HS-27A (cell line): ENCODE measurements at regions not wholly inside any gene's neighbourhood (a gene's known extent, or its start where the extent isn't known, plus 50 kb on each side); places are given as distances from the start of the nearest gene placed in this dataset.
"Not testable (repeated sequence)": the region's sequence is repeated elsewhere in the genome, so short reads cannot be mapped to it uniquely, and the experiment has no call there.

Source experiments
- DNase-seq: peaks from one replicate; pipeline ENCODE4 v3.0.0-alpha.2; 2012; ENCODE audit warnings: low read depth, missing footprints

GRCh38 chr20:4468114-4468513 is 218.1 kb upstream of the PRNP start:
- DNase-seq = no peak

GRCh38 chr20:4465855-4466545 is 216.9 kb upstream of the ADRA1D start:
- no peak for DNase-seq

- DNase-seq = no peak
These were observed 216.1 kb upstream of the ADRA1D start for GRCh38 chr20:4465212-4465611.

DNA sequence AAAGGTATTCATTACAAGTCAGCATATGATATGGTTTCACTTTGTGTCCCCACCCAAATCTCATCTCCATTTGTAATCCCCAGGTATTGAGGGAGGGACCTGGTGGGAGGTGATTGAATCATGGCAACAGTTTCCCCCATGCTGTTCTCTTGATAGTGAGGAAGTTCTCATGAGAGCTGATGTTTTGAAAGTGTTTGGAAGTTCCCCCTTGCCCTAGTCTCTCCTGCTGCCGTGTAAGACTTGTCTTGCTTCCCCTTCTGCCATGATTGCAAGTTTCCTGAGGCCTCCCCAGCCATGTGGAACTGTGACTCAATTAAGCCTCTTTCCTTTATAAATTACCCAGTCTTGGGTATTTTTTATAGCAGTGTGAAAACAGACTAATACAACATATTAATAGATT is 213.7 kb upstream of the ADRA1D start:
- DNase-seq = not testable (repeated sequence)

DNA sequence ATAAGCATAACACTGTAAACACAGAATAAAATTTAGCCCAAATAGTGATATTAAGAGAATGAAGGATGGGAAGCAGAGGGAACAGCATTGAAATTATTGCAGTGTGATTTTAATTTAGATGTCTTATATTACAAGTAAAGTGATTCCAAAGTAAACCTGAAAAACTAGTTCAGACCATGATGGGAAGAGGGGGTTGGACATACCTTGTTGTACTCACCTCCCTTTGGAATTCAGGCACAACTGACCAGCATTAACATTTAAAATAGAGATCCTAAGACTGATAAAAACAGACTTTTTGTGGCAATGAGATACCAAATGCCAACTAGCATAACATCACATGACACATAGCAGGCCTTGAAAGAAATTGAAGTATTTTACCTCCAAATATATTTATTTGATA is 210.0 kb upstream of the ADRA1D start:
- no peak for DNase-seq

- DNase-seq = no peak
These were observed 208.8 kb upstream of the ADRA1D start for GRCh38 chr20:4457566-4458543.

DNA sequence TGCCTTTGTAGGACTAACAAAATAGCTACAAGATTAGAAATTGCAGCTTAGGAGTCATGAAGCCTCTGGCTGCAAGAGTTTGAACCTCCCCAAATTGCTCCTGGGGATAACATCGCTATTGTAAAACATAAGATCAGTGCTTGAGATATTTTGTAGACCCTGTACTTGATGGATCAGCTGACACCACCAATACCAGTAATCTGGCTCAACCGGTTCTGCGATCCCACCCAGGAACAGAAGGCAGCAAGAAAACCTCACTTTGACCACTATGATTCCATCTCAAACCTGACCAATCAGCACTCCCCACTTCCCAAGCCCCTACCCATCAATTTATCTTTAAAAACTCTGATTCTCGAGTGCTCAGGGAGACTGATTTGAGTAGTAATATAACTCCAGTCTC is 206.9 kb upstream of the ADRA1D start:
- DNase-seq = no peak

DNA sequence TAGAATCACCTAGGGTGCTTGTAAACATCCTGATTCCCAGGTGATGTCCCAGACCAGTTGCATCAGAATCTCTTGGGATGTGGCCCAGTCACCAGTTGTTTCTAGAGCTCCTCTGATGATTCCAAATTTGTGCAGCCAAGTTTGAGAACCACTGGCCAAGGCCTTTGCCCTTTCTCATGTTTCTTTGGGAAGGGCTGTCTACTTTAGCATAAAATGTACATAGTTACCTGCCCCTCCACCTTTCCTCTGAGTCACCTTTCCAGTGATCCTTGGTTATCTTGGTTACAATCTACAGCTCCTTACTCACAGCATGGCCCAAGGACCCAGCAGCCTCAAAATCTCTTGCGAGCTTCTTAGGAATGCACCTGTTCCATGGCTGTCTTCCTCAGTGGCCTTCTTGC is 206.2 kb upstream of the ADRA1D start:
- DNase-seq = no peak

GRCh38 chr20:4454111-4454510 is 205.0 kb upstream of the ADRA1D start:
- DNase-seq = no peak

- DNase-seq = no peak
These were observed 204.3 kb upstream of the ADRA1D start for GRCh38 chr20:4453359-4453758.

DNA sequence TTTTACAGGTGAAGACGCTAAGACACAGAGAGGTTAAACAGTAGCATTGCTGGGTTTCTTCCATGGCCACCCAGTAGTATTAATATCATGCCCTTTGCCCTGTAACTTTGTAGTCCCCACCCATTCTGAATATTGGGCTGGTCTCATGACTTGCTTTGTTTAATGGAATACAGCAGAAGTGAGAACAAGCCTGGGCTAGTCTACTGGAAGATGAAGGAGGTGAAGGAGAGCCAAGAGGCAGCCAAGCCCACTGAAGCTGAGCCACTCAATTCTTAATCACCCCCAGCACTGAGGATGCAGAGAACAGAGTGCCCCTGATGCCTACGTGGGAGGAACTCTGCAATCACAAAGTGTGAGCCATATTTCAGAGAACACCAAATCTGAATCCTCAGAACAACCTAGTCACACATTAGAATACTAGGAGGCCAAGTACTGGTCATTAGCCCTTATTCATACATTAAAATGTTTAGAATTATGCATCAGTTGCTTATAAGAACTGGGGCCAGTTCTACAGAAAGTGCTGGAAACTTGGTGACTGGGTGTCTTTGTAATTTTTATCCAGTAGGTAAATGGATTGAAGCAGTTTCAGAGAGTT is 202.5 kb upstream of the ADRA1D start:
- no peak for DNase-seq

- DNase-seq = no peak
These were observed 201.0 kb upstream of the ADRA1D start for GRCh38 chr20:4449957-4450715.

DNA sequence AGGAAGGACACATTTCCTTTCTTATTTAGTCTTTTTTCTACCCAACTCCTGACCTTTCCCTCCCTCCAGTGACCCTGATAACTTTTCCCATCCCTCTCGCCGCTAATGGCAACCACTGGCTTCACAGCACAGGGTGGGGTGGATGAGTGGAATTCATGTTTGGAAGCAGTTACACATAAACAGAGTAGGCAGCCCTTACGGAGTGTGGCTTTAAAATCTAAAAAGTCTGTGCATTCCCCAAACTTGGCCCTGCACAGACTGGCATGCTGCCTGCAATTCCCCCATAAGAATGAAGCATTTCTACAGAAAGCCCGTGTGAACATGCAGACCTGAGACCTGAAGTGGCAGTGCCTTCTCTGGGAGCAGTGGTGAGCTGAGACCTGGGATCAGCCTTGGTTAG is 196.7 kb upstream of the ADRA1D start:
- DNase-seq = no peak

DNA sequence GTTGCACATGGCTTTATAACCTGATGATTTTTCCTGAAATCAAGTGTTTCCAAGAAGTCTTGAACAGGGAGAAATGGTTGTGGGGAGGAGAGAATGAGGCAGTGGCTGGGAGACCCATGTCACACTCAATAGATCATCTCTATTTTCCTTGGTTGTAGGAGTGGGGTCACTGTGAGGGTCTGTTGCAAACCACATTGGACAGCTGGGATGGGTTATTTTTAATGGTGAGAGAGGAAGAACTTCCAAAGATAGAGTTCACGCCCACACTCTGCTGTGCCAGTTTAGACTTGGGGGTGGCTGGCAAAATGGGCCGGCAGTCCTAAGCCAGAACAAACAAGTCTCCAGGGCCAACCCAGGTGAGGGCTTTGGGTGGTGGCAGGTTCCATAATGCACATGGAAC is 196.2 kb upstream of the ADRA1D start:
- no peak for DNase-seq

- peak; percentile 84 for DNase-seq
These were observed 195.3 kb upstream of the ADRA1D start for GRCh38 chr20:4444404-4444803.

DNA sequence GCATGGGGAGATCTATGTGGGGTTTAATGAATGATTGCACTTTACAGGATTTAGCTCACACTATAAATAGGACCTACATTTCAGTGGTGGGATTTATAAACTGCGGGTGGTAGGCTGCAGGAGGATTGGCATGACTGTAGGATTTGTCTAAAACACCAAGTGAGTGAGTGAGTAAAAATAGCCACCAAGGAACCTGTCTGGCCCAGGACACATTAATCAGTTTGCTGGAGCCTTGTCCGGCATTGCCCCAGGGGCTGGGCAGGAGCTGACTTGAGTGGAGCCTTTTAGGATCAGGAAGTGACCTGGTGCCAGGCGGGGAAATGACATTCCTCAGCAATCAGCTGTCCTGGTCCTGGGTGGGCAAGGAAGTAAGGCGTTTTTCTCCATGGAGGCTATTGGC is 193.9 kb upstream of the ADRA1D start:
- DNase-seq = no peak

- no peak for DNase-seq
These were observed 192.8 kb upstream of the ADRA1D start for GRCh38 chr20:4441871-4442270.

GRCh38 chr20:4441191-4441590 is 192.1 kb upstream of the ADRA1D start:
- no peak for DNase-seq

DNA sequence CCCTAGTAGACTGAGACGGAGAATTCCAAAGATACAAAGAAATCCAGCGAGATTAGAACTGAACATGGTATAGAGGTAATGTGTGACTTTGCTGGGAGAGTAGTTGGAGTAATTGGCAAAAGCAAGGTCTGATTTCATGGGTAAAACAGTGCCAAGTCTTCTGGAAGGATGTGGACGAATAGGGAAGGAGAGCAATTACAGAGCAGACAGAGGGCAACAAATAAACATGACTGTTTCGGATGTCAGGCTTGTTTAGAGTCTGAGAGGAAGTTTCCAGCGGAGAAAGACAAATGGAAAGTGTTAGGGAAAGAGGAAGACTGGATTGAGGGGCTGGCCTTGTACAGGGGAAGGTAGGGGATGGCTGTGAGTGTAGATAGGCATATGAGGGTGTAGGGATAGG is 190.4 kb upstream of the ADRA1D start:
- DNase-seq = no peak

- DNase-seq = no peak
These were observed 188.0 kb upstream of the ADRA1D start for GRCh38 chr20:4437131-4437530.

- no peak for DNase-seq
These were observed 186.8 kb upstream of the ADRA1D start for GRCh38 chr20:4435671-4436455.
